Colonic mucosa (tissue), 4 donors: ENCODE measurements at regions not wholly inside any gene's neighbourhood (a gene's known extent, or its start where the extent isn't known, plus 50 kb on each side); places are given as distances from the start of the nearest gene placed in this dataset.
"Not testable (repeated sequence)": the region's sequence is repeated elsewhere in the genome, so short reads cannot be mapped to it uniquely, and the experiment has no call there.

Source experiments
- DNase-seq: peaks from one replicate; pipeline ENCODE4 v3.0.0-alpha.2; 2020
- H3K27ac ChIP-seq: fragments of 200-600 bp; one replicate; pipeline ENCODE4 v1.8.0; 2021
- H3K27me3 ChIP-seq: fragments of 200-600 bp; one replicate; pipeline ENCODE4 v1.8.0; 2021
- H3K36me3 ChIP-seq: fragments of 200-600 bp; one replicate; pipeline ENCODE4 v1.8.0; 2021
- H3K4me1 ChIP-seq: fragments of 200-600 bp; one replicate; pipeline ENCODE4 v1.8.0; 2021; ENCODE audit warnings: mild to moderate bottlenecking
- H3K4me3 ChIP-seq: fragments of 200-600 bp; one replicate; pipeline ENCODE4 v1.8.0; 2021
- H3K9ac ChIP-seq, 2 donors: one replicate each; pipeline ENCODE4 v1.7.0; 2013; ENCODE audit warnings: control low read depth in 2 of 2, low read depth in 2 of 2, low read length in 2 of 2
- H3K9me3 ChIP-seq: fragments of 200-600 bp; one replicate; pipeline ENCODE4 v1.8.0; 2021
- intact Hi-C: fragments of 100-400 bp; cut with DNase I; formaldehyde crosslinking; loops from one replicate; pipeline ENCODE4 v1.14.1; 2022
- TF ChIP-seq, protein P1 (sequence below): fragments of 200-600 bp; IDR thresholded peaks from one replicate; pipeline ENCODE4 v1.8.0; 2022; ENCODE audit warnings: antibody characterized with exemption, mild to moderate bottlenecking
- donor health status: healthy.
- donor health status: DM: no; HTN: no; CAD: no.
- donor health status: DM: no; HTN: no; CAD: no.

DNA sequence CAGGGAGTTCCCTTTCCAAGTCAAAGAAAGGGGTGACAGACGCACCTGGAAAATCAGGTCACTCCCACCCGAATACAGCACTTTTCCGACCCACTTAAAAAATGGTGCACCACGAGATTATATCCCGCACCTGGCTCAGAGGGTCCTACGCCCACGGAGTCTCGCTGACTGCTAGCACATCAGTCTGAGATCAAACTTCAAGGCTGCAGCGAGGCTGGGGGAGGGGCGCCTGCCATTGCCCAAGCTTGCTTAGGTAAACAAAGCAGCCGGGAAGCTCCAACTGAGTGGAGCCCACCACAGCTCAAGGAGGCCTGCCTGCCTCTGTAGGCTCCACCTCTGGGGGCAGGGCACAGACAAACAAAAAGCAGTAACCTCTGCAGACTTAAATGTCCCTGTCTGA is 277.8 kb upstream of the ARHGAP42 start:
- H3K4me1 ChIP-seq, DNase-seq, H3K27ac ChIP-seq, H3K9ac ChIP-seq, intact Hi-C loops, H3K36me3 ChIP-seq, H3K4me3 ChIP-seq, H3K9me3 ChIP-seq, H3K27me3 ChIP-seq: not testable (repeated sequence)

DNA sequence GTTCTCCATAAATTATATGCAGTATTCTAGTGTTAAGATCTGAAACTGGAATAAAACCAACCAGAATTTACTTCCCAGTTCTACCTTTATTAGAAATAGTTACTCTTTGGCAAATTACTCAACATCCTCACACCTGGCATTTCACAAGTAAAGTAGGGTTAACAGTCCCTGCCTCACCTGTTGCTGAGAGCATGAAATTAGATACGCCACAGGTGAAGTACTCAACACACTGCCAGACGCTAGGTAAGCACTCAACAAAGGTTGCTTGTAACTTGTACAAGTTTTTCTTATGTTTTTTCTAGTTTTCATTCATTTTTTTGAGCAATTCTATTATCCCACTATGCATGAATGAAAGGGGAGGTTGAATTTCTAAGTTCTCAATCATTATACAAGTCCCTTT is 267.6 kb upstream of the ARHGAP42 start:
- intact Hi-C loops = no loop called here
- H3K9me3 ChIP-seq = no peaks in the 10 kb centered on the region
- no peaks in the 10 kb centered on the region for H3K4me1 ChIP-seq
- TF ChIP-seq, protein P1, sequence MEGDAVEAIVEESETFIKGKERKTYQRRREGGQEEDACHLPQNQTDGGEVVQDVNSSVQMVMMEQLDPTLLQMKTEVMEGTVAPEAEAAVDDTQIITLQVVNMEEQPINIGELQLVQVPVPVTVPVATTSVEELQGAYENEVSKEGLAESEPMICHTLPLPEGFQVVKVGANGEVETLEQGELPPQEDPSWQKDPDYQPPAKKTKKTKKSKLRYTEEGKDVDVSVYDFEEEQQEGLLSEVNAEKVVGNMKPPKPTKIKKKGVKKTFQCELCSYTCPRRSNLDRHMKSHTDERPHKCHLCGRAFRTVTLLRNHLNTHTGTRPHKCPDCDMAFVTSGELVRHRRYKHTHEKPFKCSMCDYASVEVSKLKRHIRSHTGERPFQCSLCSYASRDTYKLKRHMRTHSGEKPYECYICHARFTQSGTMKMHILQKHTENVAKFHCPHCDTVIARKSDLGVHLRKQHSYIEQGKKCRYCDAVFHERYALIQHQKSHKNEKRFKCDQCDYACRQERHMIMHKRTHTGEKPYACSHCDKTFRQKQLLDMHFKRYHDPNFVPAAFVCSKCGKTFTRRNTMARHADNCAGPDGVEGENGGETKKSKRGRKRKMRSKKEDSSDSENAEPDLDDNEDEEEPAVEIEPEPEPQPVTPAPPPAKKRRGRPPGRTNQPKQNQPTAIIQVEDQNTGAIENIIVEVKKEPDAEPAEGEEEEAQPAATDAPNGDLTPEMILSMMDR = no peak
- DNase-seq = no peak
- no peaks in the 10 kb centered on the region for H3K36me3 ChIP-seq
- no peak overlapping the region for H3K9ac ChIP-seq
- no peak overlapping the region for H3K4me3 ChIP-seq
- no peak overlapping the region for H3K27ac ChIP-seq
- no peaks in the 10 kb centered on the region for H3K27me3 ChIP-seq

DNA sequence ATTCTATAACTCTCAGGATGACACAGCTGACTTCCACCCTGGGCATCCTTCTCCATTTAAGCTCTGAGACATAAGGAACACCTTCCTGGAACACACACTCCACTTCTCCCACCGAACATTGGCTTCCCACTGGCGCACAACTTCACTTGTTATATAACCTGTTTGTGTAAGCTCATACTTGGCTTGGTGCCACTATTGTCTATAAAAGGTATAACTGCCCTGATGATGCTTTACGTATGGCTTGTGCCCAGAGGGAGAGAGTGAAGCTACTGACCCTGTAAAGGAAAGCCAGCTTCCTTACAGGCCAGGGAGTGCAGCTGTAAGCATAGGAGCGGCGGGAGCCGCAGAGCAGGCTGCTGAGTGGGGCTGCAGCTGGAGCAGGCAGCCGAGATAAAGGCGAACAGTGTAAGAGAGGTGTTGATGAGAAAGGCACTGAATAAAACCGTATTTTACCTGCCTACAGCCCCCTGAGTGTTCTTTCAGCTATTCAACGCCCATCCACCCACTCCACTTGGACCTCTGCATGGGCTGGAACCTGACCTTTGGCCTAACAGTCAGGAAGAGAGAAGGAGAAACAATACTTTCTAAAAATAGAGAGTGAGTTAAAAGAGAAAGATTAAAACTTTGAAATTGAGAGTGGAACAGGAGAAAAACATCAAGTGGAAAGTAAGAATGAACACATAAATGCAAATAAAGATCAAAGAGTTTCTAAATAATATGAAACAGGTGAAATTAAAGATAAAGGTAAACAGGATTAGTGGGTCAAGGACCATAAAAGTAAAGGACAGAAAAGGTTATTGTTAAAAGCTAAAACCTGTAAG is 252.1 kb upstream of the ARHGAP42 start:
- Histone ChIP-seq H3K9me3 (no peaks in the 10 kb centered on the region), H3K36me3 (no peaks in the 10 kb centered on the region), H3K27ac (no peak overlapping the region), H3K4me3 (no peak overlapping the region), H3K4me1 (no peaks in the 10 kb centered on the region), H3K27me3 (no peaks in the 10 kb centered on the region), H3K9ac (no peak overlapping the region)
- intact Hi-C loops = no loop called here
- DNase-seq = no peak
- TF ChIP-seq, protein P1 = no peak

DNA sequence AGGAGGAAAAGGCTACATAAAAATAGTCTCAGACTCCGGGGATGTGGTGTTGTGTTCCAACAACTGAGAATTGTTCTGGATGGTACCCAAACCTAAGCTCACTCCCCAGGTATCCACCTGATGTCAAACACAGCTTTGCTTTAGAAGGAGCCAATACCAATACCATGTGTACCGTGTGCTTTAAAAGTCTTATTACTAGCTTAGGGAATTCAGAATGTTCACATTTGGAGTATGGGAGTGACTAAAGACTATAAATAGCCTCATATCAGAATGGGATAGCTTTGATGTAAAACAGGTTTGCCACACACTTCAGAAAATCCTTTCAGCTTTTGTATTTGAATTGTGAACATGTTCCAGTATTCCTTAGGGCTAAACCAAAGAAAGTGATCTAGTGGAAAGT is 248.7 kb upstream of the ARHGAP42 start:
- TF ChIP-seq, protein P1 = no peak
- no peak overlapping the region for H3K27ac ChIP-seq
- DNase-seq = no peak

DNA sequence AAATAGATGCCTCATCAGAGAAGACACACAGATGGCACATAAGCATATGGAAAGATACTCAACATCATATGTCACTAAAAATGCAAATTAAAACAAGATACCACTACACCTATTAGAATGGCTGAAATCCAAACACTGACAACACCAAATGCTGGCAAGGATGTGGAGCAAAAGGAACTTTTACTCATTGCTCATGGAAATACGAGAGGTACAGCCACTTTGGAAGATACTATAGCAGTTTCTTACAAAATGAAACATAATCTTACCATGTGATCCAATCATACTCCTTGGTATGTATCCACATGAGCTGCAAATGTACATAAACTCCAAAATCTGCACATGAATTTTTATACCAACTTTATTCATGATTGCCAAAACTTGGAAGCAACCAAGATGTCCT is 246.0 kb upstream of the ARHGAP42 start:
- Histone ChIP-seq H3K36me3 (no peaks in the 10 kb centered on the region), H3K4me1 (no peaks in the 10 kb centered on the region), H3K9me3 (no peaks in the 10 kb centered on the region), H3K27me3 (no peaks in the 10 kb centered on the region), H3K4me3 (no peak overlapping the region), H3K27ac (no peak overlapping the region), H3K9ac (no peak overlapping the region)
- TF ChIP-seq, protein P1 = no peak
- intact Hi-C loops = no loop called here
- no peak for DNase-seq

More for the DNA sequence above, 248.7 kb upstream of the ARHGAP42 start:
- no peaks in the 10 kb centered on the region for H3K36me3 ChIP-seq
- intact Hi-C loops = no loop called here
- no peaks in the 10 kb centered on the region for H3K9me3 ChIP-seq
- H3K4me3 ChIP-seq = no peak overlapping the region
- H3K4me1 ChIP-seq = no peaks in the 10 kb centered on the region
- H3K9ac ChIP-seq = no peak overlapping the region
- no peaks in the 10 kb centered on the region for H3K27me3 ChIP-seq

DNA sequence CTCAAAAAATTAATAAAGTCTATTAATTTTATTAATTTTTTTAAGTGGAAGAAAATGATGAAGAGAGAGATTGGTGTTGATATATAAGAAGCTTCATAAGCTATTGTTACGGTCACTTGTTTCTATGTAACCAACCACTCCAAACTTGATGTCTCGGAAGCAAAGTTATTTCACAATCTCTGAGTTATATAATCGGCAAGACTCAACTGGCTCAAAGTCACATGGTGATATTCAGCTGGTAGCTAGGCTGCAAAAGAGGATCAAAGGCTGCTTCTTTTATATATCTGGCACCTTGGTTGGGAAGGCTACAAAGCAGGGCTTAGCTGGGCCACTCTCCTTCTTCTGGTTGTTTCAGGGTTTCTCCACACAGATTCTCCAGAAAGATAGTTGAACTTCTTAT is 245.1 kb upstream of the ARHGAP42 start:
- Histone ChIP-seq H3K27me3 (no peaks in the 10 kb centered on the region), H3K36me3 (no peaks in the 10 kb centered on the region), H3K27ac (no peak overlapping the region), H3K9ac (no peak overlapping the region), H3K9me3 (no peaks in the 10 kb centered on the region), H3K4me3 (no peak overlapping the region), H3K4me1 (no peaks in the 10 kb centered on the region)
- intact Hi-C loops = no loop called here
- TF ChIP-seq, protein P1 = no peak
- no peak for DNase-seq
